ENCODE measurements at regions not wholly inside any gene's neighbourhood (a gene's known extent, or its start where the extent isn't known, plus 50 kb on each side); places are given as distances from the start of the nearest gene placed in this dataset.
"Not testable (repeated sequence)": the region's sequence is repeated elsewhere in the genome, so short reads cannot be mapped to it uniquely, and the experiment has no call there.

DNA sequence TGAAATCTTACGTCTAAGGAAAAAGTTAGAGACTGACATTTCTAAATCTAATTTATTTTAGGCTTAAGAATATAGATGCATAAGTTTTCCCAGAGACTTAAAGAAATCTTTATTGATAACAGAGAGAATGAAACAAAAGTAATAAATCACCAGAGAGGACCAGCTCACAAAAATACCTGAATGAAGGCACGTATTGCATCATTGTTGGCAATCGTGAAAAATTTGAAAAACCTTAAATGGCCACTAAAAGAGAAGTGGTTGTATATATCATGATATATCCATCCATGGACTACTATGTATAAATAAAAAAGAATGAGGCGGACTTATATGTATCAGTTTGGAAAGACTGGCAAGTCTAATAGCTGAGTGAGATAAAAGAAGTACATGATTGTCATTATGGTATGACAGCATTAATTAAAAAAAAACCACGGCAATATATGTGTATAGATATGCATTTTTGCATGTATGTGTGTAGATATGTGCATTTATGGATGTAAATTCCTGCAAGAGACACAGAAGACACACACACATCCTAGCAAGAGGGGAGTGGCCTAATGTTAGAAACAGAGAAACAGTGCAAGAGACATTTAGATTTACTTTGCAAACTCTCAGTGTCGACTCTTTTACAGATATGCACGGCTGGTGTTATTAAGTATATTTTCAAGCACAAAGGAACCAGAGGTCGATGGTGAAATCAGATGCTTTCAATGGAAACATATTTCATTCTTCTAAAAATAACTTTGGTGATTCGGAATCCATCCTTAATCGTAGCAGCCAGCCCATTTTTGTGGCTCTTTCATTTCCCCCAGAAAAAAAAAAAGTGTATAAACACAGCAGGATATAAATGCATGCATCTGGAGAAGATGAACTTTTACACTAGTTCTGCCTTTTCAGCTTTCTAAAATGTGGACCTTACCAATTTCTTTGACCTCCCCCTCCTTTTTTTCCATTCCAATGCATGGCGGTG lies 156.1 kb upstream of the SALL4 start:
- DNase-seq (ENCODE audit: low read depth) = no peak

DNA sequence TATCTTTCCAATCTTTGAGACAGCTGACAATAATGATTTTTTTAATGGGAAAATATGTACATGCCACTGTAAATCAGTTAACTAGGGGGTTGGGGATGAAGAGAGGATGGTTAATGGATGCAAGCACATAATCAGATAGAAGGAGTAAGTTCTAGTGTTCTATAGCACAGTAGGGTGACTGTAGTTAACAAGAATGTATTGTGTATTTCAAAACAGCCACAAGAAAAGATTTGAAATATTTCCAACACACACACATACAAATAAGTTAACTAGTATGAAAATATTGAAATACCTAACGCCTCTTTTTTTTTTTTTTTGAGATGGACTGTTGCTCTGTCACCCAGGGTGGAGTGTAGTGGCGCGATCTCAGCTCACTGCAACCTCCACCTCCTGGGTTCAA lies 153.4 kb upstream of the SALL4 start:
- no peak for DNase-seq (ENCODE audit: low read depth)

DNA sequence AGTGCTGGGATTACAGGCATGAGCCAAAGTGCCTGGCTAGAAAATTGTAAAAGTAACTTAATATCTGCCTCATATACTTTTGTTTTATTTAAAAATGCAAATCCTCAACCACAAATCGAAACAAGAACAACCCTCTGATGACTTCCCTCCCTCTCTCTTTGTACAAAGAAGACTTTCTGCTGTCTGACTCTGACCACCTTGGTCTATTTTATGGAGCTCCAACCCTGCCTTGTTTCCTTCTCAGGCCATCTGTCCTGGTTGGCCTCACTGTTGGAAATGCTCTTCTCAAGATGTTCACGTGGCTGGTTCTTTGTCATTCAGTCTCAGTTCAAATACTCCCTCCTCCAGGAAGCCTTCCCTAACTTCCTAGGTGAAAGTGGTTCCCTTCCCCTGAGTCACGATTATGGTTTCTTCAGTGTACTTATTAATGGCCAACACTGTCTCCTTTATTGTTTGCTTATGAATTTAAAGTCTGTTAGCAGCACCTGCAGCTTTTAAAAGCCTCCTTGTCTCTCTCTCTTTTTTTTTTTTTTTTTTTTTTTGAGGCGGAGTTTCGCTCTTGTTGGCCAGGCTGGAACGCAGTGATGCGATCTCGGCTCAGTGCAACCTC lies 151.5 kb upstream of the SALL4 start:
- DNase-seq (ENCODE audit: low read depth) = no peak

DNA sequence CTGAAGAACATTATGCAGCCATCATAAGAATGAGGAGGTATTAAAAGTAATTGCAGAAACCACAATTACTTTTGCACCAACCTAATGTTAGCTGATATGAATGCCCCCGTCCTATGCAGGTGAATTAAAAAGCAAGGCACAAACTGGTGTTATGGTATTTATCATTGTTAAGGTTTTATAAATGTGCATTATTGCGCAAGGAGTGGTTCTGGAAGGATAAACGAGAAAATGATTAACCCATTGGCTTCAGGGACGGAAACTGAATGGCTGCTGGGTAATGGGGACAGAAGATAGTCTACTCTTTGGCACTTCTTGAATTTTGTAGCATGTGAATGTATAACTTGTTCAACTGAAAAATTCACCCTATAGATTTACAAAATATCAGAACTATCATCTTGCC lies 148.6 kb upstream of the SALL4 start:
- DNase-seq (ENCODE audit: low read depth) = no peak

DNA sequence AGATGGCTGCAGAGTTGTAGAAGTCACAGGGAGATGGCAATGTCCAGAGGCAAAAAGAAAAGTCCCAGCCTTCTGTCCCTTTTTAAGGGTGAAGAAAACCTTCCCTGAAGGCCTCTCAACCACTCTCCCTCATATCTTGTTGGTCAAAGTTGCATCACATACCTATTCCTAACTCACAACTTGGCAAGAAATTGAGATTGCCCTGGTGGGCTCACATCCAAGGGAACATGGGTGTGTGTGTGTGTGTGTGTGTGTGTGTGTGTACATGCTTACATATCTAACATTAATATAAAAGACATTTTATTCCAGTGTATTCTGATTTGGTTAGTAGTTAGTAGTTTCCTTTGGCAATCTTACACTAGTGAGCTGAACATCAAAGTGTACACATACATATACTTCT lies 144.3 kb upstream of the SALL4 start:
- no peak for DNase-seq (ENCODE audit: low read depth)

DNA sequence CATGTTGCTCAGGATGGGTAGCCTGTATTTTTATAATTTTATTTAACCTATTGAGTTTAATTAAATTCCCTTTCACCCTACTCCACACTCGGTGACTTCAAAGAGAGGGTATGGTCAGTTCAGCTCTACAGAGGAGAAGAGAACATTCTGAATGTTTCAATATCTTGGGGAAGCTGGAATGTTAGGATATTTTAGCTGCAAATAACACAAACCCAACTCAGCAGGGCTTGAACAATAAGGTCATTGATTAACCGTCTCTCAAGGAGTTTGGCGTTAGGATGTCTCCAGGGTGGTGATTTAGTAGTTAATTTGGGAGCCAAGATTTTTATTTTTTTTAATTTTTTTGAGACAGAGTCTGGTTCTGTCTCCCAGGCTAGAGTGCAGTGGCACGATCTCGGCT lies 143.6 kb upstream of the SALL4 start:
- DNase-seq (ENCODE audit: low read depth) = no peak

DNA sequence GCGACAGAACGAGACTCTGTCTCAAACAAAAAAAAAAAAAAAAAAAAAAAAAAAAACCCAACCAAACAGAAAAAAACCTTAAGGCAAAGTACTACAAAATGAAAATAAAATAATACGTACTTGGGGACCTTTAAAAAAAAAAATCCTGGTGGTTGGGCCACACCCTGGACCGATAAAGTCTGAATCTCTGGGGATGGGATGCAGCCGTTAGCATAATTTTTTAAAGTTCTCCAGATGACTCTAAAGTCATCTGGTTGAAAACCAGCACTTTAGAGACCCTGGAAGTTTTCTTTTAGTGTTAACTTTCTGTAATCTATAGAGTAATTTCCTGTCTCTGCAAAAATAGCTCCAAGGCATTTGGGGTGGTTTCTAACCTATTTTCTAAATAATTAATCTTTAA lies 142.9 kb upstream of the SALL4 start:
- DNase-seq (ENCODE audit: low read depth) = no peak

DNA sequence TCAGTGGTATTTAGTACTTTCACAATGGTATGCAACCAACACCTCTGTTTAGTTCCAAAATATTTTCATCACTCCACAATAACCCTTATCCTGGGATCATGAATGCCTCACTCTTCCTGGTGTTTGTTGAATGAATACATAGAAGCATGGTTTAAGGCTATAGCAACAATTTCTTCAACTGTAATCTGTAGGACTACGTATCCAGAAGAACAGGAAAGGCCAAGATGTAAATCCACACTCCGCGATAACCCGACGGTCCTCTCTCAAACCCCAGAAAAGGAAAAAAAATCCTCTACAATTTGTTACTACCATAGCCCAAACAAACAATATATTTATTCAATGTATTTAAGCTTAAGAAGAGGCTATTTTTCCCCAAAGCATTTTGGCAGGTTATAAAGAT lies 141.4 kb upstream of the SALL4 start:
- no peak for DNase-seq (ENCODE audit: low read depth)

DNA sequence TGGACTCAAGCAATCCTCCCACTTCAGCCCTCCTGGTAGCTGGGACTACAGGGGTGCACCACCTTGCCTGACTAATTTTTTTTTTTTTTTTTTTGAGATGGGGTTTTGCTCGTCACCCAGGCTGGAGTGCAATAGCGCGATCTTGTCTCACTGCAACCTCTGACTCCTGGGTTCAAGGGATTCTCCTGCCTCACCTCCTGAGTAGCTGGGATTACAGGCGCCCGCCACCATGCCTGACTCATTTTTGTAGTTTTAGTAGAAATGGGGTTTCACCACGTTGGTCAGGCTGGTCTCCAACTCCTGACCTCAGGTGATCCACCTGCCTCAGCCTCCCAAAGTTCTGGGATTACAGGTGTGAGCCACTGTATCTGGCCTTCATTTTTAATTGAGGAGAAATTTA lies 141.0 kb upstream of the SALL4 start:
- DNase-seq (ENCODE audit: low read depth) = not testable (repeated sequence)

DNA sequence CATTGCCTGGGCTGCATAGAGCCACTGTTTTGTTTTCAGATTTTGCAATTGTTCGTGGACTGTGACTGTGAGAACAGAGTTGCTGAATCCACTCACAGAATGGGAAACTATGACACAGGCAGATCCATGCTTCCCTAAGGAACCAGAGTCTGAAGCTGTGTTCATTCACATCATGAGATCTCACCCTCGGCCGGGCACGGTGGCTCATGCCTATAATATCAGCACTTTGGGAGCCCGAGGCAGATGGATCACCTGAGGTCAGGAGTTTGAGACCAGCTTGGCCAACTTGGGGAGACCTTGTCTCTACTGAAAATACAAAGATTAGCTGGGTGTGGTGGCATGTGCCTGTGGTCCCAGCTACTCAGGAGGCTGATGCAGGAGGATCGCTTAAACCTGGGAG lies 139.2 kb upstream of the SALL4 start:
- no peak for DNase-seq (ENCODE audit: low read depth)

DNA sequence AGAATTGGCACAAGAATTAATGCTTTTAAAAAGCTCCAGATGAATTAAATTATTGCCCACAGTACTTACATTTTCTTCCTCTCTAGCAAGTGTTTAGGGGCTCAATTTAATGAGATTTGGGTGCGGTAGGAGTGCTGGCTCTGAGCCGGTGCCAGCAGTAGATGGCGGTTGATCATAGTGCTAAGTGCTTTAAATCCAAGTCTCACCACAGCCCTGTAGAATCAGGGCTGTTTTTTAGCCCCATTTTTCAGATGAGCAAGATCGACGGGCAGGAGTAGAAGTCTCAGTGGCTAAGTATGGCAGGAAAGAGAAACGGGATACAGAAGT lies 136.9 kb upstream of the SALL4 start:
- no peak for DNase-seq (ENCODE audit: low read depth)

DNA sequence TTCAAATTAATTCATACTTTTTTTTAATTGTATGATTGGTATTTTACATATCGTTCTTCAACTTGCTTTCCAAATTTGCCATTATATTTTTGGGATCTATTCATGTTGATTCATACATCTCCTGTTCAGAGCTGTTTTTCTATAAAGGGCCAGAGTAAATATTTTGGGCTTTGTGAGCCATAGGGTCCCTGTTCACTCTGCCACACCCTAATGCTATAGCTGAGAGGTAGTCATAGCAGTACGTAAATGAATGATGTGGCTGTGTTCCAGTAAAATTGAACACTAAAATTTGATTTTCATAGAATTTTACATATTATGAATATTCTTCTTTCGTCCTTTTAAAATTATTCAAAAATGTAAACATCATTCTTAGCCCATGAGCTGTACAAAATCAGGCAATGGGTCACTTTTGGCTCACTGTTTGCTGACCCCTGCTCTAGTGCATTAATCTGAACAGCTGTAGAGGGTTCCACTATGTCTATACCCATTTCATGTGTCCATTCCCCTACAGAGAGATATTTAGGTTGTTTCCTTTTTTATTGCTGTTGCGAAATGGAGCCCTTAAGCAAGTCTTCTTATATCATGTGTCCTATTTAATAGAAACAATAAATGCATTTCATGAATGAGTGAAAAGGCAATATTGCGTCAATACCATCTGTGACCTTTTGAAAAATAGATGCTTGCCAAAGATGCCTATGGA lies 136.4 kb upstream of the SALL4 start:
- no peak for DNase-seq (ENCODE audit: low read depth)

DNA sequence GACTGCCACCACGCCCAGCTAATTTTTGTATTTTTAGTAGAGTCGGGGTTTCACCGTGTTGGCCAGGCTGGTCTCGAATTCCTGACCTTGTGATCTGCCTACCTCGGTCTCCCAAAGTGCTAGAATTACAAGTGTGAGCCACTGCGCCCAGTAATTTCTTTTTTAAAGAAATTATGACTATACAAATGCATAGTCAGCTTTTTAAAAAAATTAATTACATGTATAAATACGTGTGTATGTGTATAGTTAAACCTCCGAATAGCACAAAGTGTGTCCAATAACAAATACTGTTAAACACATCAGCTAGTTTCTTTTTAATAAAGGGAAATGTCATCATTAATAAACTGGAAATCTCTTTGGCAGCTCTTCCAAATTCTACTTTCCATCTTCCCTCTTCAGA lies 135.5 kb upstream of the SALL4 start:
- DNase-seq (ENCODE audit: low read depth) = no peak

DNA sequence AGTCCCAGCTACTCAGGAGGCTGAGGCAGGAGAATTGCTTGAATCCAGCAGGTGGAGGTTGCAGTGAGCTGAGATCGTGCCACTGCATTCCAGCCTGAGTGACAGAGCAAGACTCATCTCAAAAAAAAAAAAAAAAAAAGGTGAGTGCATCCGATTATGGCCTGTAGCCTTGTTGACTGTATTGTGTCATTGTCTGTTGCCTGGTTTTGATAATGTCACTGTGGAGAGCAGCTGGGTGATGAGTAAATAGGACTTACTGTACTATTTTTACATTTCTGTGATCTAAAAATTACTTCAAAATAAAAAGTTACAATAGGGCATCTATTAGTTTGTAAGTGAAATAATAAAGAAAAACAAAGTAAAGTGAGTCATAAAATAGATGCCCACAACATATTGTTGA lies 134.1 kb upstream of the SALL4 start:
- DNase-seq (ENCODE audit: low read depth) = no peak

DNA sequence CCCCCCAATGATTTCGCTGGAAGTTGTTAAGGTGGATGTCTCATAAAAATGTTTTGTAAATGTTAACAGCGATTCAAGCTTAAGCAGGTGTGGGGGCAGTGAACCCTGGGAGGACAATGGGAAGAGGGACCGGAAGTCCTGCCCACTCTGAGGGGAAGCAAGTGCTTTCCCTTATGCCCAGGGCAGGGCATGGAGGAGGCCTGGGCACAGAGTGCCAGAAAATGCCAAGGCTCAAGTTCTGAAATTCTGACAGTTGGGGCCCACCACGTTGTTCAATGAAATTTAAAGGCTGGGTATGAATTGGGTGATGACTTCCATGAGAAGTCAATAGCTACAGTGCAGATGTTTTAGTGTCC lies 132.7 kb upstream of the SALL4 start:
- no peak for DNase-seq (ENCODE audit: low read depth)

DNA sequence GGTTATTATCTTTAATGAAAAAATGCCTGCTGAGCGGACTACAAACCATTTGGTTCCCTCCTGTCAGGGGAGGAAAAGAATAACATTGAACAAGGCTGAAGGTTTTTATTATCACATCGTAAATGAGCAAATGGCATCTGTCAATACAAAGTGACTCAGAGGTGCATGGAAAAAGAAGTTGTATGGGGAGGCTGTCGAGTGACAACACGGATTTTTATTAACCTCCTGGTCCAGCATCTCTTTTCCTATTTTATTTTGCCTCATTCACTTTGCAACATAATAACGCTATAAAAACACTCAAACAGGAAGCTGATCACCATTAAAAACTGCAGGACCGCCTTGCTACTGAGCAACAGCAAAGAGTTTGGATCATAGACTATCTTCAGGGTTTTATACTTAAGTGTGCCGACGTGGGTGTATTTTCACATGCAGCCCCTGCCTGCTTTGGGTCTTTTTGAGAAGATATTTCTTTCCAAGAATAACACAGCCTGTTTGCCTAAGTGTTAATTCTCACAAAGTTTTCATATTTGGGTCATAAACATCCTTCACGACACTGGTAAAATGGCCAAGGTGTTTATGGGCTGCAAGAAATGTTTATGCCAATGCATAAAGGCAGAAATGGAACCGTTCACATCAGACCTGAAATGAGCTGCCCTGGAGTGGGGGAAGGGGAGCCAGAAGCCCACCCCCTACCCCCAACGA lies 132.1 kb upstream of the SALL4 start:
- no peak for DNase-seq (ENCODE audit: low read depth)

DNA sequence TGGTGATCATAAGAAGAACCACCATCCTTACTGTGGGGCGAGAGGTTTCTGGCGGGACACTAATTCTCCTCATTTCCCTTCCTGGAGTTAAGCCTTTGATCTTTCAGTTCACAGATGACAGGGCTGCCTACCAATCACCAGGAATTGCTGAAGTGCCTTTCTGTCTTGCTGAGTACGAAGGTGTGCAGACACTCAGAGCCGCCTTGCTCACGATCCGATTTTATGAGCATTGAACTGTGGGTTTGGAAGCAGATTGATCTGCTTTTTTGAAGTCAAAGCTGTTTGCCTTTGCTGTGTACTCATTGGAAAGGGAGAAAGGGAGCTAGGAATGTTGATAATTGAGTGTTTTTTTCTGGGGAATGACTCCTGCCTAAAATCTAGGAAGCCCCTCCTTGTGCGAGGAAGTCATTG lies 129.1 kb upstream of the SALL4 start:
- no peak for DNase-seq (ENCODE audit: low read depth)

DNA sequence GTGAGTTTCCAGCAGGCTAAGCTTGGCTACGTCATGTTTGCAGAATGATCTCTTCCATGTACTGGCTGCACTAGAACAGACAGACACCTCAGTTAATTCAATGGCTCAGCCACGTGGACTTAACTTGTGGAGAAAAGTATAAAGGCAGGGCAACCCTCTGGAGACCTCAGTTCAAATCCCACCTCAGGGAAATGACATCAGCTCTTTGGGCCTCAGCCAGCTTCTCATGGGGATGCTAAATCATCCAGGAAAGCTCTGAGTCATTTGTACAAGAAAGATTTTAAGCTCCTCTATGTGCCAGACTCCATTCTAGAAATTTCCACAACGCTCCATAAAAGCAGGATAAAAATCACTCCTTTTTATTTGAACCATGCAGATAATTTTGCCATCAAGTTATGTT lies 128.5 kb upstream of the SALL4 start:
- no peak for DNase-seq (ENCODE audit: low read depth)

DNA sequence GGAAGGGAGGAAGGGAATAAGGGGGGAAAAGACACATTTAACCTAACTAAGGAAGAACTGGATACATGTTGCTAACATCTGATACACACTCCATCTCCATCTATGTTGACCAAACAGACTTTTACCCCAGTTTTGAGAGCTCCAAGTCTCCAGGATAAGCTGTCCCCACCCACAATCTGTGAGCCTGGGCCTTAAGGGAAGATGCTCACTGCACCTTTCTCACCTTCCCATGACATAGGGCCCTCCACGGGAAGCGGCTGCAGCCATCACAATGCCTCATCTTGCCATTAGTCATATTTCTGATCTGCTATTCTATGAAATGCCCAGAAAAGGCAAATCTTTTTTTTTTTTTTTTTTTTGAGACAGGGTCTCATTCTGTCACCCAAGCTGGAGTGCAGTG lies 126.6 kb upstream of the SALL4 start:
- no peak for DNase-seq (ENCODE audit: low read depth)

DNA sequence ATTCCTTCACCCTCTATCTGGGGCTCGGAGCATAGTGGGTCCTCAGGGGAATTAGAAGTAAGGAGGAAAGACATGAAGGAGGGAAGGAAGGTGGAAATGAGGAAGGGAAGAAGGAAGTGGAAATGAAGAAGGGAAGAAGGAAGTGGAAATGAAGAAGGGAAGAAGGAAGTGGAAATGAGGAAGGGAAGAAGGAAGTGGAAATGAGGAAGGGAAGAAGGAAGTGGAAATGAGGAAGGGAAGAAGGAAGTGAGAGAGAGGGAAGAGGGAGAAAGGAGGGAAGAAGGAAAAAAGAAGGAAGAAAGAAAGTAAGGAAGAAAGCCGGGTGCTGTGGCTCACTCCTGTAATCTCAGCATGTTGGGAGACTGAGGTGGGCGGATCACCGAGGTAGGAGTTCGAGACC lies 125.6 kb upstream of the SALL4 start:
- not testable (repeated sequence) for DNase-seq (ENCODE audit: low read depth)

DNA sequence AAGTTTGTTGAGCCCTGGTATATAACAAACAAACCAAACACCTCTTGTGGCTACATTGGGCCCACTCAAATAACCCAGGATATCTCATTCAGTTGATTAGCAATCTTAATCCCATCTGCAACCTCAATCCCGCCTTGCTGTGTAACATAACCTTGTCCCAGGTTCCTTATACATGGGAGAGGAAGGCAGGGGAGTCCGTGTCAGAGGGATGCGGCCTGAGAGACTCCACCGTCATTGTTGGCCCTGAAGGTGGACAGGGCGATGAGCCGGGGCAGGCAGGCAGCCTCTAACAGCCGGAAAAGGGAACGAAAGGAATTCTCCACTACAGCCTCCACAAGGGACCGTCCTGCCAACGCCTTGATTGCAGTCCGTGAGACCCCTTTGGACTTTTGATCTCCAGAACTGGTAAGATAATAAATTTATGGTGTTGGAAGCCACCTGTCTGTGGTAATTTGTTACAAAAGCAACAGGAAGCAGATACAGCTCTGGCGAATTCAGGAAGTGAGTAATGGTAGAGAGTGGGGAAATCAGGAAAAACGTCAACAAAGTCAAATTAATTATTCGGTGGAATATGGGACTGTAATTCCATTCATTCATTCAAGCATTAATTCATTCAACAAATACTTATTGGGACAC lies 124.5 kb upstream of the SALL4 start:
- DNase-seq (ENCODE audit: low read depth) = no peak

DNA sequence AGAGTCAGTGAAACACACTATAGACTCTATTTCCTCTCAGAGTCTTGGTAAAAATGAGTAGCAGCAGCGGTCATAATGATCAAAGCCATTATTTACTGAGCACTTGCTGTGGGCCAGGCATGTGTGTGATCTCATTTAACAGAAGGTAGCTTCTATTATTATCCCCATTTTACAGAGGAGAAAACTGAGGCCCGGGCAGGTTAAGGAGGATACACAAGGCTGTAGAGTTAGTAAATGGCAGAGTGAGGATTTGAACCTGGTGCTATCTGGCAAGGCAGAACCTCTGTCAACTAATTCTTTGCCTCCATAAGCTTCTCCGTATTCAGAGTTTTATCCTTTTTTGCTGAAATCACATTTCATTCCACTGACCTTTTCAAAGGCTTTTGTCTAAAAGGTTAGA lies 122.2 kb upstream of the SALL4 start:
- no peak for DNase-seq (ENCODE audit: low read depth)
